ENCODE measurements at regions not wholly inside any gene's neighbourhood (a gene's known extent, or its start where the extent isn't known, plus 50 kb on each side); places are given as distances from the start of the nearest gene placed in this dataset.

DNA sequence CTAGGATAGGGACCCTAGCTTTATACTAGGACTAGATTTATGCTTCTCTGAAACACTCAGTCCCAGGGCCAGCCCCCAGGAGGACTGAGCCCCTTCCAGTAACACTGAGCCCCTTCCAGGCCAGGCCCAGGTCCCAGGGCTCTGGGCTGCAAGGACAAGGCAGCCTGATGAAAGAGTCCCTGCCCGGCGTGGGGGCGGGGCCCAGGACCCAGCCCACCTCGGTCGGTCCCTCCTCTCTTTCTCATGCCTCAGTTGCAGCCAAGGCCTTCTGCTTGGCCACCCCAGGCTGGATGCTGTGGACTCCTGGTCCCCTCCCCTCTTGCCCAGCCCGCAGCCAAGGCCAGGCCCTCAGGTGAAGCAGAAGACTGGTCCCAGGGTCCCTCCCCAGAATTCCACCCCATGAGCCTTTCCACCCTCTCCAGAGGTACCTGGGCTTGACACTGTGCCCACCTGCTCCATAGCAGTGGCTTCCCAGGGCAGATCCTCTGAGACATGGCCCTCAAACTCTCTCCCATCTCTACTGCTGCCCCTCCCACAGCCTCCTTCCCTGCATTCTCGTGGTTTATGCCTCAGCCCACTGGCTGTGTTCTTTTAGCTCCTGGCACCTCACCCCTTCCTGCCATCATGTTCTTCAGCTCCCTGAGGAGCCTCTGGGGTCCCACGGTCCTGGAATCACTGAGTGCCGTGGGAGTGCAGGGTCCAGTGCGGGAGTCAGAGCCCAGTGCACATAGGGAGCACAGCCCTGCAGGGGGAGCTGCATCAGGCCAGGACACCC is 53.6 kb upstream of the C1QTNF9B start:
- TF ChIP-seq, protein P1, sequence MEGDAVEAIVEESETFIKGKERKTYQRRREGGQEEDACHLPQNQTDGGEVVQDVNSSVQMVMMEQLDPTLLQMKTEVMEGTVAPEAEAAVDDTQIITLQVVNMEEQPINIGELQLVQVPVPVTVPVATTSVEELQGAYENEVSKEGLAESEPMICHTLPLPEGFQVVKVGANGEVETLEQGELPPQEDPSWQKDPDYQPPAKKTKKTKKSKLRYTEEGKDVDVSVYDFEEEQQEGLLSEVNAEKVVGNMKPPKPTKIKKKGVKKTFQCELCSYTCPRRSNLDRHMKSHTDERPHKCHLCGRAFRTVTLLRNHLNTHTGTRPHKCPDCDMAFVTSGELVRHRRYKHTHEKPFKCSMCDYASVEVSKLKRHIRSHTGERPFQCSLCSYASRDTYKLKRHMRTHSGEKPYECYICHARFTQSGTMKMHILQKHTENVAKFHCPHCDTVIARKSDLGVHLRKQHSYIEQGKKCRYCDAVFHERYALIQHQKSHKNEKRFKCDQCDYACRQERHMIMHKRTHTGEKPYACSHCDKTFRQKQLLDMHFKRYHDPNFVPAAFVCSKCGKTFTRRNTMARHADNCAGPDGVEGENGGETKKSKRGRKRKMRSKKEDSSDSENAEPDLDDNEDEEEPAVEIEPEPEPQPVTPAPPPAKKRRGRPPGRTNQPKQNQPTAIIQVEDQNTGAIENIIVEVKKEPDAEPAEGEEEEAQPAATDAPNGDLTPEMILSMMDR (conservative IDR thresholded peaks at IDR 0.05), result no peak
- TF ChIP-seq ZFX (IDR thresholded peaks at IDR 0.05), result no peak
